A673 (cell line): ENCODE measurements at regions not wholly inside any gene's neighbourhood (a gene's known extent, or its start where the extent isn't known, plus 50 kb on each side); places are given as distances from the start of the nearest gene placed in this dataset.
A peak's percentile ranks its signal among the peaks of the same experiment; 100 is the strongest.
"Not testable (repeated sequence)": the region's sequence is repeated elsewhere in the genome, so short reads cannot be mapped to it uniquely, and the experiment has no call there.

Experiments
- BruUV-seq: library from RNA; stranded (reverse); fragments of 400-500 nt; replicated peaks from 2 replicates; lab custom pipeline; 2021; lab: Mats Ljungman, UMichigan
- CTCF ChIA-PET: fragments of 300-600 bp; sonication (Branson Sonifier 250); formaldehyde crosslinking; loops from one replicate; lab custom pipeline; 2022; ENCODE audit warnings: antibody characterized with exemption; lab: Charles Lee
- POLR2A ChIA-PET: fragments of 300-600 bp; sonication (Branson Sonifier 250); formaldehyde crosslinking; loops from one replicate; lab custom pipeline; 2022; ENCODE audit warnings: antibody characterized with exemption; ENCODE audit not compliant: low non-redundant PET; lab: Charles Lee
- DNase-seq: peaks from one replicate; pipeline ENCODE4 v3.0.0-alpha.2; 2015; ENCODE audit warnings: low spot score
- H3K27ac ChIP-seq: fragments of 200-600 bp; sonication (generic); 2 replicates; pipeline ENCODE4 v1.5.1; 2016; ENCODE audit warnings: mixed run types, low read depth, mild to moderate bottlenecking, mixed read lengths, antibody characterized with exemption, low read length; ENCODE audit not compliant: poor library complexity, severe bottlenecking
- H3K27me3 ChIP-seq: fragments of 200-600 bp; sonication (generic); replicated peaks from 2 replicates; pipeline ENCODE4 v1.6.1; 2017; ENCODE audit warnings: mixed run types, low read depth, mild to moderate bottlenecking, mixed read lengths, antibody characterized with exemption, low read length; ENCODE audit not compliant: insufficient read depth, poor library complexity
- H3K36me3 ChIP-seq: fragments of 200-600 bp; sonication (generic); 2 replicates; pipeline ENCODE4 v1.6.1; 2016; ENCODE audit warnings: mixed run types, mild to moderate bottlenecking, mixed read lengths, antibody characterized with exemption, low read length; ENCODE audit not compliant: insufficient read depth, poor library complexity, severe bottlenecking
- H3K4me1 ChIP-seq: fragments of 200-600 bp; sonication (generic); 2 replicates; pipeline ENCODE4 v1.6.1; 2017; ENCODE audit warnings: mixed run types, mild to moderate bottlenecking, mixed read lengths, antibody characterized with exemption, low read length; ENCODE audit not compliant: insufficient read depth, poor library complexity, severe bottlenecking
- H3K4me3 ChIP-seq: fragments of 200-600 bp; sonication (generic); 2 replicates; pipeline ENCODE4 v1.5.1; 2016; ENCODE audit warnings: low read depth, mixed run types, mild to moderate bottlenecking, mixed read lengths, low read length; ENCODE audit not compliant: poor library complexity, severe bottlenecking
- H3K9me3 ChIP-seq: fragments of 200-600 bp; sonication (generic); 2 replicates; pipeline ENCODE4 v1.6.1; 2016; ENCODE audit warnings: mixed run types, low read depth, mild to moderate bottlenecking, mixed read lengths, antibody characterized with exemption, low read length; ENCODE audit not compliant: poor library complexity, severe bottlenecking
- EZH2 ChIP-seq: fragments of 200-600 bp; sonication (generic); IDR thresholded peaks from 2 replicates; pipeline ENCODE4 v1.6.1; 2017; ENCODE audit warnings: borderline replicate concordance, low read depth, mild to moderate bottlenecking, mixed read lengths, antibody characterized with exemption, low read length; ENCODE audit not compliant: poor library complexity, severe bottlenecking
- intact Hi-C: fragments of 100-400 bp; cut with micrococcal nuclease; formaldehyde crosslinking; loops from one replicate; pipeline ENCODE4 v1.10.0; 2022; ENCODE audit not compliant: unreplicated experiment
- TF ChIP-seq, protein P1 (sequence below): fragments of 300-800, 200-600 bp; sonication (generic); conservative IDR thresholded peaks from 2 replicates; pipeline ENCODE4 v1.5.1; 2017; ENCODE audit warnings: low read depth, mild to moderate bottlenecking, antibody characterized with exemption, low read length, moderate library complexity, mixed read lengths

DNA sequence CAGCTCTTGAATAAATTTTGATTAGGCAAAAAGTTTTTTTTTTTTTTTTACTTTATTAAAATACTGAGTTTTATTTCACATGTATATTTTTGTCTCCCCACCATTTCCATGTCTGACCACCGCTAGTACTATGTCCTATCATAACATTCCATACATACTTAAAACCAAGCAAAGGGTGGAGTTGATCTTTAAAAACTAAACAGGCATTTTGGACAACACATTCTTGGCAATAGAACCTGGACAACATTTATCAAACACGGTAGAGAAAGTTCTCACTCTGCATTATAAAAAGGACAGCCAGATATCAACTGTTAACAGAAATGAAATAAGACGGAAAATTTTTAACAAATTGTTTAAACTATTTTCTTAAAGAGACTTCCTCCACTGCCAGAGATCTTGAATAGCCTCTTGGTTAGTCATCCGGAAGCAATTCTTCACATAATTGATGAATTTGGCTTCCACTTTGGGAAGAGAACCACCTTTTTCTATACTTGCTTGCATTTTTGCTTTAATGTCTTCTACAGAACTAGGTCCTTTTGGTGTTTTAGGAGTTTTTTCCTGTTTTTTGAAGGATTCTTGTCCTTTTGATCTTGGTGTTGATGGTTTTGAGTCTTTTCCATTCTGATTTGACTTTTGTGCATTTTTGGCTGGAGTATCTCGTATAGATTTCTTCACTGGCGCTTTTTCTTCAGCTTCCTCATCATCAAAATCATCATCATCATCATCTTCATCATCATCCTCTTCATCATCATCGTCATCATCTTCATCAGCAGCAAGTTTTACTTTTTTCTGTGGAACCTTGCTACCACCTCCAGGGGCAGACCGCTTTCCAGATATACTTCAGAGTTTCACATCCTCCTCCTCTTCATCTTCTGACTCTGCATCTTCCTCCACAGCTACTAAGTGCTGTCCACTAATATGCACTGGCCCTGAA lies 58.7 kb downstream of the POU5F2 start:
- H3K27me3 ChIP-seq, H3K4me3 ChIP-seq, H3K4me1 ChIP-seq, H3K9me3 ChIP-seq, CTCF ChIA-PET, DNase-seq, H3K27ac ChIP-seq, intact Hi-C loops, H3K36me3 ChIP-seq, POLR2A ChIA-PET: not testable (repeated sequence)
- BruUV-seq, result TSS peak; percentile 93

DNA sequence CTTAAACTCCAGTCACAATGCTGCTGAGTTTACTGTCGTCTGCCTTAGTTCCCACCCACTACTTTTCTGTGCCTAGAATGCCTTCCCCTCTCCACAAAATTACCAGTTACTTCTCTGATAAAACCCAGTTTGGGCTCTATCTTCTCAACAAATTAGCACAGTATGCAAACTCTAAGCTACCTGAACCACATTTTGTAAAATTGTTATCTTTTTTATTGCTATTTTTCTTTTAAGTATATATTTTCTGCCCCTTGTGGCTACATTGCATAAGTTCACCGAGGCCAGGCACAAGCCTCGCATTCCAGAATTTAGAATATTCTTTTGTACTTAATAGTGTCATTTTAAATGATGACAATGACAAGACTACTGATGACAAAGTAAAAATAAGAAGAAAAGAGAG lies 60.0 kb downstream of the POU5F2 start:
- POLR2A ChIA-PET, result no interaction called here
- H3K4me3 ChIP-seq, result no peak overlapping the region
- BruUV-seq, result no TSS peak

DNA sequence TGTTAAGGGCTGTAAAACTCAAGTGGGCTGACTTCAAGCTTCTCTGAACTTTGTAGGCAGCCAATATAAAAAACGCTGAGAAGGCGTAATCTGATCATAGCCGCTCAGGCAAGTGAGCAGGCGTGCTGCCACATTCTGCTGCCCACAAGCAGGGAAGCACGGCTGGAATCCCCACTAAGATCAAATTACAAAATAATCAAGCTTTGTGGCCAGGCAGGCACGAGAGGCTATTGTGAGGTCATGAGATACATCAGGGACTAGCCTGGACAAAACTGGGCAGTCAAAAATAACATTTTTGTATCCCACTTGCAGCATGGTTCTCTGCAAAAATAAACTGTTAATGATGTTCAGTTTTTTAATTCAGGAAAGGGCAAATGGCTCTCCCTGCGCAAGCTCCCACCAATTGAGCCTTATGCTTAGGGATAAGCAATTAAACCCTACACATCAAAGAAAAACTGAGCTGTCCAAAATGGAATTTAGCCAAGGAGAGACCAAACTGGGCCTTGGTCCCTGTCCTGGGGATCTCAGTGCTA lies 64.0 kb downstream of the POU5F2 start:
- Histone ChIP-seq H3K27ac (no peak overlapping the region), H3K27me3 (no peaks in the 10 kb centered on the region), H3K9me3 (no peaks in the 10 kb centered on the region), H3K36me3 (no peaks in the 10 kb centered on the region), H3K4me1 (peaks cover 25% of the 10 kb centered on the region), H3K4me3 (no peak overlapping the region)
- TF ChIP-seq, protein P1, sequence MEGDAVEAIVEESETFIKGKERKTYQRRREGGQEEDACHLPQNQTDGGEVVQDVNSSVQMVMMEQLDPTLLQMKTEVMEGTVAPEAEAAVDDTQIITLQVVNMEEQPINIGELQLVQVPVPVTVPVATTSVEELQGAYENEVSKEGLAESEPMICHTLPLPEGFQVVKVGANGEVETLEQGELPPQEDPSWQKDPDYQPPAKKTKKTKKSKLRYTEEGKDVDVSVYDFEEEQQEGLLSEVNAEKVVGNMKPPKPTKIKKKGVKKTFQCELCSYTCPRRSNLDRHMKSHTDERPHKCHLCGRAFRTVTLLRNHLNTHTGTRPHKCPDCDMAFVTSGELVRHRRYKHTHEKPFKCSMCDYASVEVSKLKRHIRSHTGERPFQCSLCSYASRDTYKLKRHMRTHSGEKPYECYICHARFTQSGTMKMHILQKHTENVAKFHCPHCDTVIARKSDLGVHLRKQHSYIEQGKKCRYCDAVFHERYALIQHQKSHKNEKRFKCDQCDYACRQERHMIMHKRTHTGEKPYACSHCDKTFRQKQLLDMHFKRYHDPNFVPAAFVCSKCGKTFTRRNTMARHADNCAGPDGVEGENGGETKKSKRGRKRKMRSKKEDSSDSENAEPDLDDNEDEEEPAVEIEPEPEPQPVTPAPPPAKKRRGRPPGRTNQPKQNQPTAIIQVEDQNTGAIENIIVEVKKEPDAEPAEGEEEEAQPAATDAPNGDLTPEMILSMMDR, result no peak
- TF ChIP-seq EZH2, result no peak
- DNase-seq, result peak; percentile 84
- POLR2A ChIA-PET, result no interaction called here
- CTCF ChIA-PET, result no interaction called here
- intact Hi-C loops, result no loop called here
- BruUV-seq, result no TSS peak

More for the DNA sequence above, 60.0 kb downstream of the POU5F2 start:
- H3K36me3 ChIP-seq, result no peaks in the 10 kb centered on the region
- no peaks in the 10 kb centered on the region for H3K27me3 ChIP-seq
- no peak for TF ChIP-seq EZH2
- TF ChIP-seq, protein P1, result peak; percentile 57; the same call in 1 of the 2 replicates
- H3K9me3 ChIP-seq, result no peaks in the 10 kb centered on the region
- H3K27ac ChIP-seq, result no peak overlapping the region
- CTCF ChIA-PET, result no interaction called here
- H3K4me1 ChIP-seq, result peaks cover 13% of the 10 kb centered on the region
- intact Hi-C loops, result no loop called here
- DNase-seq, result no peak
